Testis (tissue), 2 donors: ENCODE measurements at regions not wholly inside any gene's neighbourhood (a gene's known extent, or its start where the extent isn't known, plus 50 kb on each side); places are given as distances from the start of the nearest gene placed in this dataset.

Source experiments
- DNase-seq: peaks from one replicate; pipeline ENCODE4 v3.0.0-alpha.2; 2019
- H3K27ac ChIP-seq, 2 donors: fragments of 200-600 bp; sonication (generic); one replicate each; pipeline ENCODE4 v1.5.1; 2019
- H3K27me3 ChIP-seq: fragments of 200-600 bp; sonication (generic); one replicate; pipeline ENCODE4 v1.5.1; 2019
- H3K36me3 ChIP-seq: fragments of 200-600 bp; sonication (generic); one replicate; pipeline ENCODE4 v1.5.1; 2017; ENCODE audit warnings: low read depth; ENCODE audit errors: missing control alignments
- H3K4me1 ChIP-seq: fragments of 200-600 bp; sonication (generic); one replicate; pipeline ENCODE4 v1.5.1; 2019
- H3K4me3 ChIP-seq, 2 donors: fragments of 200-600 bp; sonication (generic); one replicate each; pipeline ENCODE4 v1.5.1; 2017 to 2019
- H3K9me3 ChIP-seq: fragments of 200-600 bp; sonication (generic); one replicate; pipeline ENCODE4 v1.5.1; 2017
- CTCF ChIP-seq, 3 experiments: fragments of 450-650 bp in 2 of 3; fragments of 200-600 bp in 1 of 3; sonication (generic) in 1 of 3; IDR thresholded peaks; one replicate each; pipeline ENCODE4 v1.5.1; 2016 to 2019; ENCODE audit warnings: antibody characterized with exemption in 3 of 3, mild to moderate bottlenecking in 2 of 3, moderate library complexity in 1 of 3
- POLR2A ChIP-seq: fragments of 450-650 bp; IDR thresholded peaks from one replicate; pipeline ENCODE4 v1.6.1; 2017; ENCODE audit warnings: antibody characterized with exemption, mild to moderate bottlenecking, moderate library complexity
- WGBS, 2 donors: methylation state at CpG; one replicate each; pipeline ENCODE4 v1.1.5; 2018; 5-methylcytosine and 5-hydroxymethylcytosine counted together
- intact Hi-C: fragments of 100-400 bp; cut with DNase I; formaldehyde crosslinking; loops from one replicate; pipeline ENCODE4 v1.15.1; 2023; ENCODE audit warnings: low total_unique reads

- 88 to 92% methylated on average over 3 of the region's 3 CpGs for WGBS, 2 donors
- Histone ChIP-seq H3K36me3 (no peaks in the 10 kb centered on the region), H3K4me3 (no peak overlapping the region), H3K9me3 (no peaks in the 10 kb centered on the region), H3K27me3 (no peaks in the 10 kb centered on the region), H3K4me1 (no peaks in the 10 kb centered on the region), H3K27ac (no peak overlapping the region)
- TF ChIP-seq CTCF (IDR thresholded peaks at IDR 0.05) = no peak
- no peak for DNase-seq
- intact Hi-C loops = no loop called here
Observed at GRCh38 chr20:16966276-16966880, 218.2 kb downstream of the OTOR start.

GRCh38 chr20:16968099-16968498 is 219.9 kb downstream of the OTOR start:
- intact Hi-C loops = no loop called here
- H3K4me1 ChIP-seq = no peaks in the 10 kb centered on the region
- no peak overlapping the region for H3K27ac ChIP-seq
- no peak for DNase-seq
- no peaks in the 10 kb centered on the region for H3K9me3 ChIP-seq
- TF ChIP-seq CTCF (IDR thresholded peaks at IDR 0.05) = no peak
- no peak overlapping the region for H3K4me3 ChIP-seq
- 74 to 89% methylated on average over 3 of the region's 3 CpGs for WGBS, 2 donors
- no peaks in the 10 kb centered on the region for H3K27me3 ChIP-seq
- no peaks in the 10 kb centered on the region for H3K36me3 ChIP-seq

- intact Hi-C loops = no loop called here
- Histone ChIP-seq H3K9me3 (no peaks in the 10 kb centered on the region), H3K36me3 (no peaks in the 10 kb centered on the region), H3K27me3 (no peaks in the 10 kb centered on the region), H3K27ac (no peak overlapping the region), H3K4me3 (no peak overlapping the region), H3K4me1 (no peaks in the 10 kb centered on the region)
- 54 to 60% methylated on average over 3 of the region's 3 CpGs for WGBS, 2 donors
- TF ChIP-seq POLR2A (no peak), CTCF (IDR thresholded peaks at IDR 0.05) (no peak)
- no peak for DNase-seq
Observed at GRCh38 chr20:16970776-16971175, 222.6 kb downstream of the OTOR start.

GRCh38 chr20:16974080-16974854 is 226.1 kb downstream of the OTOR start:
- Histone ChIP-seq H3K27ac (no peak overlapping the region), H3K4me1 (no peaks in the 10 kb centered on the region), H3K4me3 (no peak overlapping the region), H3K9me3 (no peaks in the 10 kb centered on the region), H3K36me3 (no peaks in the 10 kb centered on the region), H3K27me3 (no peaks in the 10 kb centered on the region)
- 57 to 88% methylated on average over 6 to 20 of the region's 20 CpGs for WGBS, 2 donors
- no peak for TF ChIP-seq POLR2A
- TF ChIP-seq CTCF (IDR thresholded peaks at IDR 0.05) = no peak
- intact Hi-C loops = no loop called here
- DNase-seq = no peak

GRCh38 chr20:16974855-16975162 is 226.7 kb downstream of the OTOR start:
- 40 to 72% methylated on average over 1 to 14 of the region's 14 CpGs for WGBS, 2 donors

More at GRCh38 chr20:16974855-16975162, 226.7 kb downstream of the OTOR start:
- H3K27me3 ChIP-seq = no peaks in the 10 kb centered on the region
- no peaks in the 10 kb centered on the region for H3K4me1 ChIP-seq
- H3K4me3 ChIP-seq = no peak overlapping the region
- H3K27ac ChIP-seq = no peak overlapping the region
- H3K9me3 ChIP-seq = no peaks in the 10 kb centered on the region
- DNase-seq = no peak
- H3K36me3 ChIP-seq = no peaks in the 10 kb centered on the region
- no peak for TF ChIP-seq CTCF (IDR thresholded peaks at IDR 0.05)
- intact Hi-C loops = no loop called here
